Endothelial cell (in vitro differentiated cells): ENCODE measurements at regions not wholly inside any gene's neighbourhood (a gene's known extent, or its start where the extent isn't known, plus 50 kb on each side); places are given as distances from the start of the nearest gene placed in this dataset.
"Not testable (repeated sequence)": the region's sequence is repeated elsewhere in the genome, so short reads cannot be mapped to it uniquely, and the experiment has no call there.

Experiments
- DNase-seq: peaks from one replicate; pipeline ENCODE4 v3.0.0; 2021; ENCODE audit warnings: low spot score
- H3K27ac Mint-ChIP-seq: one replicate; pipeline ENCODE4 v1.8.0; 2021; ENCODE audit warnings: mixed read lengths, inconsistent platforms; ENCODE audit not compliant: unreplicated experiment
- H3K27me3 Mint-ChIP-seq: one replicate; pipeline ENCODE4 v1.8.0; 2021; ENCODE audit warnings: mild to moderate bottlenecking, moderate library complexity, mixed read lengths, inconsistent platforms; ENCODE audit not compliant: unreplicated experiment
- H3K36me3 Mint-ChIP-seq: one replicate; pipeline ENCODE4 v1.8.0; 2021; ENCODE audit warnings: mild to moderate bottlenecking, low read depth, mixed read lengths, inconsistent platforms; ENCODE audit not compliant: unreplicated experiment
- H3K4me1 Mint-ChIP-seq: one replicate; pipeline ENCODE4 v1.8.0; 2021; ENCODE audit warnings: mild to moderate bottlenecking, mixed read lengths, inconsistent platforms; ENCODE audit not compliant: unreplicated experiment
- H3K4me3 Mint-ChIP-seq: one replicate; pipeline ENCODE4 v1.8.0; 2021; ENCODE audit warnings: mild to moderate bottlenecking, mixed read lengths, inconsistent platforms; ENCODE audit not compliant: unreplicated experiment
- H3K9me3 Mint-ChIP-seq: one replicate; pipeline ENCODE4 v1.8.0; 2021; ENCODE audit warnings: mixed read lengths, inconsistent platforms; ENCODE audit not compliant: unreplicated experiment
- CTCF ChIP-seq: fragments of 200-600 bp; sonication (generic); IDR thresholded peaks from one replicate; pipeline ENCODE4 v1.5.0; 2021; ENCODE audit warnings: antibody characterized with exemption; ENCODE audit not compliant: unreplicated experiment

DNA sequence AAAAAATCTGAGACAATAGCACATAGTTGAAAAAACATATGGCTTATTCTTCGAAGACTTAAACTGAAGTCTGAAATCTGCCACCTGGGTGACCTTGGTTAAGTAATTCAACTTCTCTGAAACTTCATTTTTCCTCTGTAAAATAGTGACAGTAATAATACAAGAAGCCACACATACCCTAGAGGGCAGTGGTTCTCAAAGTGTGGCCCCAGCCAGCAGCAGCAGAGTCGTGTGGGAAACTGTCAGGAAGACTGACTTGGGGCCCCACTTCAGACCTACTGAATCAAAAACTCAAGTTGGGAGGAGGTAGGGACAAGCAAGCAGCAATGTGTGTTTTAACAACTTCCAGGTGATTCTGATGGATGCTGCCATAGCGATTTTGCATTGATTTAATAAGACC is 249.9 kb downstream of the HNRNPD start:
- DNase-seq, result no peak
- H3K36me3 Mint-ChIP-seq, result no peaks in the 10 kb centered on the region
- no peaks in the 10 kb centered on the region for H3K4me1 Mint-ChIP-seq
- no peak overlapping the region for H3K27ac Mint-ChIP-seq
- no peak for TF ChIP-seq CTCF
- H3K27me3 Mint-ChIP-seq, result no peaks in the 10 kb centered on the region
- H3K4me3 Mint-ChIP-seq, result no peak overlapping the region
- H3K9me3 Mint-ChIP-seq, result no peaks in the 10 kb centered on the region

GRCh38 chr4:82115183-82115582 is 258.6 kb downstream of the HNRNPD start:
- H3K27me3 Mint-ChIP-seq, H3K36me3 Mint-ChIP-seq, H3K4me3 Mint-ChIP-seq, H3K9me3 Mint-ChIP-seq, H3K27ac Mint-ChIP-seq, H3K4me1 Mint-ChIP-seq, DNase-seq: not testable (repeated sequence)

DNA sequence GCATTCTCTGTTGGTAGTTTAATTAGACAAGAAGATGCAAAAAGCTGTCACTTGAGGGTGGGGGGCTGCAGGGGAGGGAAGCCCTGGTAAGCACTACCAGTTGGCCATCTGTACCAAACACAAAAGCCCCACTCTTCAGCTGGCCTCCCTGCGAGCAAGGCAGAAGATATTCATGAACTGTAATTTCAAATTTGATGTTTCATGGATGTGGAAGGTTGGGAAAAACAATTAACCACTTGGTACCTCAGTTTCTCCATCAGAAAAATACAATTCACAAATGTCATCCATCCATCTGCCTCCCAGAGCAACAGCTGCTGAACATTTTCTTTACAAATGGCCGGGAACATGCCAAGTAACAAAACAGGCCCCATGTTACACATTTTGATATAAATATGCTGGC is 265.3 kb downstream of the HNRNPD start:
- no peak for DNase-seq
- Mint-ChIP-seq H3K4me1 (peaks cover 3% of the 10 kb centered on the region), H3K27me3 (peaks cover 4% of the 10 kb centered on the region), H3K4me3 (no peak overlapping the region), H3K36me3 (no peaks in the 10 kb centered on the region), H3K9me3 (no peaks in the 10 kb centered on the region), H3K27ac (no peak overlapping the region)
- TF ChIP-seq CTCF, result no peak

- peaks cover 4% of the 10 kb centered on the region for H3K27me3 Mint-ChIP-seq
- H3K9me3 Mint-ChIP-seq, result no peaks in the 10 kb centered on the region
- peaks cover 15% of the 10 kb centered on the region for H3K4me1 Mint-ChIP-seq
- TF ChIP-seq CTCF, result no peak
- no peak for DNase-seq
- H3K36me3 Mint-ChIP-seq, result no peaks in the 10 kb centered on the region
- no peak overlapping the region for H3K27ac Mint-ChIP-seq
- H3K4me3 Mint-ChIP-seq, result no peak overlapping the region
These were observed 269.2 kb downstream of the HNRNPD start for GRCh38 chr4:82104578-82104977.

DNA sequence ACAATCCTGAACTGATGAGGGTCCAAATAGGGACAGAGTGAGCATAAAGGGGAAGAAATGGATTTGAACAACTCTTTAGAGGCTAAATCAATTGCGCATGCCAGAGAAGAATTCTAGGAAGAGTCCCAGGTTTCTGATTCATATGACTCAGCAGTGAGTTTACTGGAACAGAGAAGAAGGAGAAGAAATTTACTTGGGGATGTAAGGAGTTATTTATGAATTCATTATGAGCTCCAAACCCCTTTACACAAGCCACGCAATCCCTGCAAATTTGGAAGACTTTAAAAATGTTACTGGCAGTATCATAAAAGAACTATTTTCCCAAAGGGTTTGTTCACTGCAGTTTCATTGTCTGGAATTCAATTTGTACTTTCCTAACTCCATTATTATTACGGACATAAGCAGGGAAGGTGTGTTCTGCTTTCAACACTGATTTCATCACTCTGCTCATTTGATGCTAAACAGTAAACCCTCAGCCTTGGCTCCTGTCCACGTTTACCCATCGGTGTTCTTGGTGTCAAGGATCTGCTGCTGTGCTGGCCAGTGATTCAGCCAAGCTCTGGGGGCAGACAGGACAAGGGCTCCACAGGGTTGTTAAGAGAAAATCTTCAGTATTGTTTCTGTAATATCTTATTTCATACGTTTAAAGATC is 273.7 kb downstream of the HNRNPD start:
- Mint-ChIP-seq H3K4me3 (no peak overlapping the region), H3K27ac (no peak overlapping the region), H3K4me1 (peaks cover 12% of the 10 kb centered on the region), H3K36me3 (no peaks in the 10 kb centered on the region), H3K27me3 (no peaks in the 10 kb centered on the region), H3K9me3 (no peaks in the 10 kb centered on the region)
- DNase-seq, result no peak
- no peak for TF ChIP-seq CTCF
